Activated CD8-positive, alpha-beta memory T cell treated with anti-CD3 and anti-CD28 coated beads, Interleukin-2, amount 10 ng/mL, durations not matched to agents 7 days and 5 days (primary cell): ENCODE measurements at regions not wholly inside any gene's neighbourhood (a gene's known extent, or its start where the extent isn't known, plus 50 kb on each side); places are given as distances from the start of the nearest gene placed in this dataset.
A peak's percentile ranks its signal among the peaks of the same experiment; 100 is the strongest.

Experiments
- ATAC-seq: fragments of 150-1000 bp; cut with Tn5 transposase; one replicate; pipeline ENCODE4 v1.10.0; 2021; ENCODE audit warnings: moderate library complexity
- CTCF ChIA-PET: fragments of 350-600 bp; sonication (Branson Sonifier 250); formaldehyde crosslinking; loops from one replicate; lab custom pipeline; 2021; ENCODE audit warnings: antibody characterized with exemption; lab: Charles Lee
- DNase-seq: peaks from one replicate; pipeline ENCODE4 v3.0.0-alpha.2; 2020
- H3K27ac Mint-ChIP-seq: one replicate; pipeline ENCODE4 v1.8.0; 2021; ENCODE audit warnings: mild to moderate bottlenecking, mixed read lengths
- H3K27me3 Mint-ChIP-seq: one replicate; pipeline ENCODE4 v1.8.0; 2021; ENCODE audit warnings: mixed read lengths
- H3K36me3 Mint-ChIP-seq: one replicate; pipeline ENCODE4 v1.8.0; 2021; ENCODE audit warnings: mild to moderate bottlenecking, mixed read lengths
- H3K4me1 Mint-ChIP-seq: one replicate; pipeline ENCODE4 v1.8.0; 2021; ENCODE audit warnings: mixed read lengths
- H3K4me3 Mint-ChIP-seq: one replicate; pipeline ENCODE4 v1.8.0; 2021; ENCODE audit warnings: mild to moderate bottlenecking, moderate library complexity, mixed read lengths
- H3K9me3 Mint-ChIP-seq: one replicate; pipeline ENCODE4 v1.8.0; 2022; ENCODE audit warnings: low read depth, mixed read lengths

DNA sequence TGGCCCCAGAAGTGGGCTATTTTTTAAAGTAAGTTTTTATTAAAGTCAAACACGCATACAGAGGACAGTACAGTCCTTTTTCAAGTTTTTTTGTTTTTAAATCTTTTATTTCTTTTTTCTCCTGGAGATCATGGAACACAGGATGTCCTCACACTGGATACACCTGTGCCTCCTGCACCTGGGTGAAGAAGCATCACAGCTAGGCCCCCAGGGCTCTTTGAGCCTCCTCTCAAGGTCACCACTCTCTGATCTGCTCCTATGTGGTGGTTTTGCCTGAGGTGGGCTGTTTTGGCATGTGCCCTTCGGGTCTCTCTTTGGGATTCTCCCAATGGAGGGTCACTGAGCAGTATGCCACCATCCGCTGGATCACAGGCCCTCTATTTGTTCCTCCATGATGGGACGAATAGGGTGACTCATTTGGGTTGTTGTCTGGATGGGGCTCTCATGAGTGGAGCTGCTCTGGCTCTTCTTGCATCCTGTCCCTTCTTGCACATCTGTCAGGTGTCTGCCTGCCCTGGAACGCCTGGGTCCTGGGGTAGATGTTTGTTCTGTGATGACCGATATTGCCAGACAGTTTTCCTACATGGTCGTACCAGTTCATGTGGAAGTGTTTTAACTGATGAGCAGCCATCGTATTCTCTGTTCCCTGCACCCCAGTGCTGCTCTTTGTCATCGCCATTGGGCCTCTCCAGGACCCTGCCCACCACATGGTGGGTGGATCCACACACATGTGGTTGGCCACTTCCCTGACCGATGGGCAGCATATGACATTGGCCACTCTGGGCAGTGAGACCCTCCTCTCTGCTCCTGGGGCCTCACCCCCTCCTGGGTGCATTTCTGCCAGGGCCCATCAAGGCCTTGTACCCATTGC is 55.2 kb upstream of the MED9 start:
- peaks cover 18% of the 10 kb centered on the region for H3K4me1 Mint-ChIP-seq
- H3K4me3 Mint-ChIP-seq = no peak overlapping the region
- H3K27me3 Mint-ChIP-seq = no peaks in the 10 kb centered on the region
- H3K36me3 Mint-ChIP-seq = peaks cover 2% of the 10 kb centered on the region
- CTCF ChIA-PET = no interaction called here
- peaks cover 1% of the 10 kb centered on the region for H3K9me3 Mint-ChIP-seq
- H3K27ac Mint-ChIP-seq = no peak overlapping the region
- no peak for DNase-seq
- ATAC-seq = no peak

DNA sequence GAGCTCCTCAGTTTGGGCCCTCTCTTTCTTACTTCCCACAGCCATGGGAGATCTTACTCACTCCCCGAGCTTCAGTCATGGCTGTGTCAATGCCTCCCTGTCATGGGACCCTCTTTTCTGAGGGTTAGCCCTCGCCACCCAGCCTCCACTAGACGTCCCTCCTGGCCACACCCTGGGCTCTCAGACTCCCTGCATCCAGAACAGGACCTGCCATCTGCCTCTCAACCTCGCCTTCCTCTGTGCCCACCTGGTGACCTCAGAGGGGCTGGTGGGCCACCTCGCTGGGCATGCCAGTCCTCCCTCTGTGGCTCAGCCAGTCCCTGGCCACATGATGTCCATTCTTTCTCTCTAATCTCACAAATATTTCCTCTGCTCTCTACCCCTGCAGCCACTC is 54.6 kb upstream of the MED9 start:
- Mint-ChIP-seq H3K4me1 (peaks cover 11% of the 10 kb centered on the region), H3K4me3 (no peak overlapping the region), H3K36me3 (peaks cover 2% of the 10 kb centered on the region), H3K27ac (no peak overlapping the region), H3K9me3 (no peaks in the 10 kb centered on the region), H3K27me3 (no peaks in the 10 kb centered on the region)
- CTCF ChIA-PET = no interaction called here
- no peak for ATAC-seq
- DNase-seq = no peak

DNA sequence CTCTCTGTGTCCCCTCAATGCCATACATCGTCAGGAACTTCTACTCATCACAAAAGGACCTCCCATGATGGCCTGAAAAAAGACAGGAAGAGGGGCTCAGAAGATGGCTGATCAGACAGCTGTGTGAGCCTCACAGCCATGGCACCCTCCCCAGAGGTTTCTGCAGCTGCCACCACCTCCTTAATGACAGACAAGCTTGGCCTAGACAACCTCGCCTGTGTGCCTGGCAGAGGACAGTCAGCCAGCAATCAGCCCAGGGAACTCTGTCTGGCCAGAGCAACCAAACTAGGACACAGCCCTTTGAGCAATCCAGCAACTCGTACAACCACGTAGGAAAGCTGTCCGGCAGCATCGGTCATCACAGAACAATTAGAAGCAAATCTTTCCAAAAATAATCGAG is 54.2 kb upstream of the MED9 start:
- no peak overlapping the region for H3K27ac Mint-ChIP-seq

DNA sequence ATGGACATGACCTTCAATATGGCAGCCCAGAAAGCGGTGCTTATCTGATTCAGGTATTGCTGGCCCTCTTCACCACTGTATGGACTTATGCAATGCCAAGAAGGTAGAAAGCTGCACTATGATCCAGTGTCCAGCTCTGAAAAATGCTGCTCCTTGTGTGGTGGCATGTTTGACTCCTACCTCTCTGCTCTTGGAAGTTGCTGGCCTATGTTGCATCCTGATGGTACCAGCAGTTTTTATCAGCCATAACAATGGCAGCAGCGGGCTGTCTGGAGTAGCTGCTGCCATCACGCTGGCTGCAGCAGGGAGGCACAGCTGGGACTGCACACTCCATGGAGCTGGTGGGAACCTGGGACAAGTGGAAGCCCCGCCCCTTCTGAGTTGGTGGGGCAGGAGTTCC is 53.1 kb upstream of the MED9 start:
- Mint-ChIP-seq H3K4me1 (peaks cover 8% of the 10 kb centered on the region), H3K27me3 (peaks cover 7% of the 10 kb centered on the region), H3K9me3 (no peaks in the 10 kb centered on the region), H3K27ac (no peak overlapping the region), H3K4me3 (no peak overlapping the region), H3K36me3 (peaks cover 2% of the 10 kb centered on the region)
- CTCF ChIA-PET = no interaction called here
- DNase-seq (no peak), ATAC-seq (no peak)

More for the DNA sequence above, 54.2 kb upstream of the MED9 start:
- no peak for ATAC-seq
- Mint-ChIP-seq H3K36me3 (peaks cover 2% of the 10 kb centered on the region), H3K4me3 (no peak overlapping the region), H3K27me3 (no peaks in the 10 kb centered on the region), H3K9me3 (no peaks in the 10 kb centered on the region), H3K4me1 (peaks cover 11% of the 10 kb centered on the region)
- no peak for DNase-seq
- CTCF ChIA-PET = no interaction called here

DNA sequence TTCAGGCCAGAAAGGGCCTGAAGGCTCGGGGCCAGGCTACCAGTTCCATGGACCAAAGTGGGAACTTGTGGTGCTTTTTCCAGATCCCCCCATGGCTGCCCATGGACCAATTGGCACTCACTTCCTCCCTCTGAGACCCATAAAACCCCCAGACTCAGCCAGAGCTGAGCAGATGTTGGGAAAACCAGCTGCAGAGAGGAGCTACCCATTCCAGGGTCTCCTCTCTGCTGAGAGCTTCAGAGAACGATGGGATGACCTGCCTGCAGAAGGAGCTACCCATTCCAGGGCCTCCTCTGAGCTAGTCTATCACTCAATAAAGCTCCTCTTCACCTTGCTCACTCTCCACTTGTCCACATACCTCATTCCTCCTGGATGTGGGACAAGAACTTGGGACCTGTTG is 52.2 kb upstream of the MED9 start:
- peaks cover 16% of the 10 kb centered on the region for H3K27me3 Mint-ChIP-seq
- ATAC-seq (no peak), DNase-seq (no peak)
- no peak overlapping the region for H3K27ac Mint-ChIP-seq
- H3K36me3 Mint-ChIP-seq = peaks cover 2% of the 10 kb centered on the region
- H3K4me1 Mint-ChIP-seq = peaks cover 8% of the 10 kb centered on the region
- no peaks in the 10 kb centered on the region for H3K9me3 Mint-ChIP-seq
- CTCF ChIA-PET = interaction anchor here (1.0 to 1.1 kb wide), 2 partner anchors 16 to 33 kb away, joined by 3 read pairs; no protein-coding TSS in a partner anchor
- H3K4me3 Mint-ChIP-seq = no peak overlapping the region

DNA sequence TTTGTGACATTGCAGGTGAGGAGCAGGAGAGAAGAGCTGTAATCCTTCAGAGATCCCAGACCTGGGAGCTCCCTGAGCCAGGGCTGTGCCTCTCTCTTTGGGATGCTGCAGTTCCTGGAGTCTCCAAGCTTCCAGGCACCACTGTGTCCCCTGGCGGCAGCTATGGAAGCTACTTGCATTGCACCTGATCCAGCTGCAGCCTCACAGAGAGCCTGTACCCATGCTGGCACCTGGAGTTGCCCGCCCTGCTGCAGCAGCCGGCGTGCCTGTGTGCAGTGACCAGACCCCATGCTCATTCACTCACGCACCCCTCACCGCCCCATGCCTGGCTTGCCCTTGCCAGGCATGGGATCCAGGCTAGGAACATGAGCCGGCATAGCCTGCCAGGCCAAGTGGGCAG is 51.8 kb upstream of the MED9 start:
- H3K36me3 Mint-ChIP-seq = peaks cover 2% of the 10 kb centered on the region
- ATAC-seq (no peak), DNase-seq (no peak)
- peaks cover 8% of the 10 kb centered on the region for H3K4me1 Mint-ChIP-seq
- H3K27me3 Mint-ChIP-seq = peaks cover 20% of the 10 kb centered on the region
- no peaks in the 10 kb centered on the region for H3K9me3 Mint-ChIP-seq
- H3K4me3 Mint-ChIP-seq = no peak overlapping the region
- CTCF ChIA-PET = interaction anchor here (1.0 to 1.1 kb wide), 2 partner anchors 16 to 33 kb away, joined by 3 read pairs; no protein-coding TSS in a partner anchor
- no peak overlapping the region for H3K27ac Mint-ChIP-seq

DNA sequence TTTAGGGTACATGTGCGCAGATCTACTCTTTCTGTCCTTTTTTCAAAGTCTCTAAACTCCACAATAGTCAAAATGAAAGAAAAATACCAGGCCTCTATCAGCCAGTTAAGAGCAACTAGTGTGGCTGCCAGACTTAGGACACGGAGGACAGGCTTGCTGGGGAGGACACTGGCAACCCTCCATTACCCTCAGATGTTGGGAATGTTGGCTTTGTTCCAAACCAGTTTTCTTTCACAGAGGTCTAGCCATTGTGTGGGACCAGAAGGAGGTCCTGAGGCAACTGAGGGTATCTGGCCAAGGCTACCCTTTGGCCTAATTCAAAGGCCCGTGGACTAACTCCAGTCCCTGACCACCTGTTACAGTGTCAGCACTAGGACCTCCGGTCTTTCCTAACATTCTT is 51.2 kb upstream of the MED9 start:
- H3K9me3 Mint-ChIP-seq = no peaks in the 10 kb centered on the region
- peaks cover 8% of the 10 kb centered on the region for H3K4me1 Mint-ChIP-seq
- ATAC-seq = no peak
- H3K4me3 Mint-ChIP-seq = no peak overlapping the region
- H3K27me3 Mint-ChIP-seq = peaks cover 26% of the 10 kb centered on the region
- H3K36me3 Mint-ChIP-seq = peaks cover 2% of the 10 kb centered on the region
- CTCF ChIA-PET = interaction anchor here (2.2 kb wide), 1 partner anchor 71 kb away, joined by 8 read pairs; the partner anchor contains the start of gene RASD1
- no peak overlapping the region for H3K27ac Mint-ChIP-seq
- DNase-seq = no peak

DNA sequence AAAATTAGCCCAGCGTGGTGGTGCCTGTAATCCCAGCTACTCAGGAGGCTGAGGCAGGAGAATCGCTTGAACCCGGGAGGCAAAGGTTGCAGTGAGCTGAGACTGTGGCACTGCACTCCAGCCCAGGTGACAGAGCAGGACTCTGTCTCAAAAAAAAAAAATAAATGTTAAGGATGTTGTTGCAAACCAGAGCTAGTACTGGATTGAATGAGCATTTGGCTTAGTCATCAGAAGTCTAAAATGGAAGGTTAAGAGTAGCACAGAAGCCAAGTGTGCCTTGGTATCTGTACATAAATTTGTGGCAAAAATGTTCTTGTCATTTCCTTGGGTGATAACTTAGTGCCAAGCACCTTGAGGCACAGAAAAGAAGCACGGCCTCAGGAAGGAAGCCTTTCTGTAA is 50.6 kb upstream of the MED9 start:
- peak; percentile 67 for ATAC-seq
- Mint-ChIP-seq H3K4me1 (peaks cover 8% of the 10 kb centered on the region), H3K9me3 (no peaks in the 10 kb centered on the region), H3K36me3 (peaks cover 2% of the 10 kb centered on the region), H3K27ac (no peak overlapping the region), H3K4me3 (no peak overlapping the region), H3K27me3 (peaks cover 27% of the 10 kb centered on the region)
- CTCF ChIA-PET = interaction anchor here (2.2 kb wide), 1 partner anchor 71 kb away, joined by 8 read pairs; the partner anchor contains the start of gene RASD1
- DNase-seq = no peak
